GF-D8 (cell line): ENCODE measurements at regions not wholly inside any gene's neighbourhood (a gene's known extent, or its start where the extent isn't known, plus 50 kb on each side); places are given as distances from the start of the nearest gene placed in this dataset.
"Not testable (repeated sequence)": the region's sequence is repeated elsewhere in the genome, so short reads cannot be mapped to it uniquely, and the experiment has no call there.

ENCODE experiments used
- DNase-seq: peaks from one replicate; lab custom pipeline; 2025; lab: John Stamatoyannopoulos, UW

DNA sequence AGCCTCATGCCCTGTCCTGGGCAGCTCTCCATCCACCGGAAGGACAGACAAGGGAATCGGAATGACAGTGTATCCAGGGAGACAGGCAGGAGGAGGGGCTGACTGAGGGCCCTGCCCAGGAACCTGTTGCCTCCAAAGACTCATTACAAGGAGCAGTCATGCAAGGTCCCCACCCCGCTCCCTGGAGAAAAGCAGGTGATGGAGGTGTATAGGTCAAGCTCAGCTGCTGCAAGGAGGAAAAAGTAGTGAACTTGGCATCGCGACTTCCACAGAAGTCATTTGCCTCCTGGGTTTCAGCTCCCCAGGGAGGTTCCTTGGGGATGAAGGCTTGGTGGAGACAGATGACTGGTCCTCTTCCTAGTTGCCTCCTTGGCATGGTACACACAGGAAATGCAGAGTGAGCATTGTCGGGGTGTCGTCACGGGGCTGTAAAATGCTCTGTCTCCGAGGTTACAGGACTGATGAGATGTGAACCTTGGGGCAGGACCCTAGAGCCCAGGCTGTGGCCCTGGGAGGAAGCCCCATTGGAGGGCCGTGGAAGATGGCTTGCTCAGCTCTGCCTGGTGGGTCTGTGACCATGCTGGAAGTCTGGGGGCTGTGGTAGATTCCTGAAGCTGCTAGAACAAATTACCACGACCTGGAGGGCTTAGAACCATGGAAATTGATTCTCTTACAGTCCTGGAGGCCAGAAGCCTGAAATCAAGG lies 219.6 kb upstream of the C1orf174 start:
- DNase-seq, result no peak

DNA sequence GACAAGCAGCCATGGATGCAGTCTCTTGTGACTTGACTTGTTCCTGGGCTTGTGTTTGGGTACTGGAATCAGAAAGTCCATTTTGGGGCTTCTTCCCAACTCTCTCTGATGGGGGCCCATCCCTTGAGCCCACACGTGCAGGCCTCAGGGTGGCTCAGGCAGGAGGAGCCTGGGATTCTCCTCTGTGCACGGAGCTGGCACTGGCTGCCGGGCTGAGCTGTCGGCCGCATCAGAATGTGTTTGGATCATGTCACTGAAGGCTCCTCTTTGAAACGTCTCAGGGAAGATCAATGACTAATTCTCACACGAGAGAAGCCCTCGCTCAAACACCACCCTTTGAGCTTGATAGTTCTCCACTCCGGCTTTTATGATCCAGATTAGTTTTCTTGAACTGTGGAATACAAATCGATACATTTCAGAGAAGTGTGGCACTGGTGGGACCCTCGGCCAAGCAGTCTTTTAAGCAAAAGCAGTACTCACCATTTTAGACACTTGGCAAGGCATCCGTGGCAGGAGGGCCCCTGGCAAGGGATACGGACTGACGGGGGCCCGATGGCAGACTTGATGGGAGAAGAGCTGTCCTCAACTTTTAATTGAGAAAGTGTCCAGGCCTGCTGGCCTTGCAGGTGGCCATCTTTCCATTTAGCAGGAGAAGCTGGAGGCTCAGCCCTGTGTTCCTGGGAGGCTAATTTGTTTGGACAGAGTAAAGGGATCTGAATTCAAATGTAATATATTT lies 220.7 kb upstream of the C1orf174 start:
- DNase-seq, result no peak

DNA sequence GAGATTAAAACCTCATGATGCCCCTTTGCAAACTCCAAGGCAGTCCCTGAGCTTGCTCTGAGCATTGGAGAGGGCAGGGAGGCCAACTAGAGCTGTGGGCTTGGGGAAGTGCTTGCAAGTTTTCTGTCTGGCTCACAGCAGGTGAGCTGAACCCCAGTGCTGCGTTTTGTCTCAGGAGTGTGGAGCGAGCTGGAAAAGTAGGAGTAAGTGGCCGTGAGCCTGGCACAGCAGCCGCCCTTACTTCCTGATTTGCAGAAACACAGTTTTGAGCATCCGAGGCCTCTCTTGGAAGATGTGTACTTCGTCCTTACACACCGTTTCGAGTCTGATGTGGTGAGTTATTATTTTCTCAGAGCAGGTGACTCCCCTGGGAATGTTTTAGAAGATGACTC lies 221.2 kb upstream of the C1orf174 start:
- DNase-seq, result no peak

DNA sequence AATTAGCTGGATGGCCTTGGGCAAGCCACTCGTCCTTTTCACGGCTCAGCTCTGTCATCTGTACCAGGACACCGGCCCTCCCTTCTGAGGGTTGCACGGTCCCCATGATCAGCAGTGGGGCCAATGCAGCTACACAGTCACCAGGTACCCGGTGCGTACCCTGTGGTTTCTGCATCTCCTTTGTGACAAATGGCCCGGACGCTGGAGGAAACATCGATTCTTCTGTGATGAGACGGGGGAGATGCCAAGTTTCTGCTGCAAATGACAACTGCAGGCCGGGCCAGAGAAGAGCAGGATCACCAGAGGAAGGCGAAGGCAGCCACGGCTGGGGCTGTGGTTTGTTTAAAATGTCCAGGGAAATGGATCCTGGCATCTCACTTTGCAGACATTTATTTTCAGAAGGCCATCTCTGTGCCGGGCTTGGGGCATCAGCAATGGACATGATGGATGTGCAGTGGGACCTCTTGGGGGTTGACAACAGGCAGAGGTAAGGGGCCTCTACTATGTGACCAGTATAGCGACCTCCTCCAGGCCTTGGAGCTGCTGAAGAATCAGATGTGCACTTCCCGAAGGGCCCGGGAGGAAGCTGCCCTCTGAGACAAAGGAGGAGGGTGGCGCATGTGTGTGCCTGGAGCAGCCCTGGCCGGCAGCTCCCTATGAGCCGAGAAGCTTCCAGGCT lies 221.9 kb upstream of the C1orf174 start:
- DNase-seq, result no peak

DNA sequence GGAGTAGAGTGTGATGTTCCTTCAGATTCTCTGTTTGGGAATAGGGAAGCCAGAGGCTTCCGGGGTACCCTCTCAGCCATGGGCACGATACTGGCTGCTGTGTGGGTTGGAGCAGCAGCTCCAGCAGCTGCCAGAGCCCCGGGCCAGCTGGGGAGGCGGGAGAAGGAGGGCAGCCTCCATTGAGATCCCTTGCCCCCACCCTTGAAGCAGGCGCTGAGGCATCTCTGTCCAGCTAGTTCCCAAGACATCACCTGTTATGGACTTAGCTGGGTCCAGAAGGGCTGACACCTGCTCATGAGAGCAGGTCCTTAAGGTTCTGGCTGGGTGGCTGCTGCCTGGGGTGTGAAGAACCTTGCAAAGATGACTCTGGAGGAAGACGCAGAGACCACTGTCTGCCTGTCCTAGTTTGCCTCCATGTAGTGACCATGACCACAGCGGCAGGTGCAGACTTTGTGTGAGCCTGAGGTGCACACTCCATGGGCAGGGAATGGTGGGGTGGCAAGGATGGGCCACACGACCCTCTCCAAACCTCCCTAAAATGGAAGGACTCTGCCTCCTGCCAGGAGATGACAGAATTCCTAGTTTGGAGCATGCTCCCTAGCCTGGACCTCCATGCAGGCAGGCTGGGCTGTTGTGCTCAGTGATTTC lies 222.6 kb upstream of the C1orf174 start:
- no peak for DNase-seq

DNA sequence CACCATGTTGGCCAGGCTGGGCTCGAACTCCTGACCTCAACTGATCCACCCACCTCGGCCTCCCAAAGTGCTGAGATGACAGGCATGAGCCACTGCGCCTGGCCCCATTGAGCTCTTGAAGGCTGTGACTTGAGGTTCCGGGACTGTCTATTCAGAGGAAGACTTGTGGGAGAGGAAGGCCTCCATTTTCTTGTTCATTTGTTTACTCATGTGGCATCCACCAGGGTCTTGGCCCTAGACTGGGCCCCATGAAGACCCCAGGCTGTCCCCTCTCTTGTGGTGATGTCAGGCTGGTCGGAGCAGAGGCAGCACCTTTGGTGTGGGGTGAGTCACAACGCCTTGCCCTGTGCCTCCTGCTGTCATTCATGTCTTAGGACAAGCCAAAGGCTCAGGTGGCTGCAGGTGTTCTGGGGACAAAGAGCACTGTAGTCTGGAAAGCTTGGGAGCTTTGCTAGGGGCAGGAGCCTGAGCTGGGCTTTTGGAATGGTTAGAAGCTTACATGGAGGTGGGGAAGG lies 224.6 kb upstream of the C1orf174 start:
- DNase-seq, result no peak

DNA sequence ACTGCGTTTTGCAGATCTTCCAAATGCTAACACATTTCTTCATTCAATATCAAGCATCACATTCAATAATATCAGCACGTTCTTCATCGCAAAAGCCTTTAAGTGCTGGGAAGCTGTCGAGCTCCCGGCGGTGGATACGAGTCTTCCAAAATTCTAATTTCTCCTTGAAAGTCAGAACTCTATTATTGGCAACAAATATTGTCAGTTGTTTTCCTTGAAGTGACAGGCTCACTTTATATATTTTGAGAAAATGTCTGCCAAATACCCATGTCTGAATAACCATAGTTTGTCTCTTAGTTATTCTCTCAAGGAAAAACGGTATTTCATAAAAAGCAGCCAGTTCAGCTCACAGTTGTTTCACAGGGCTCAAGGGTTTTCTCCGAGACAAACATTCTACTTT lies 226.2 kb upstream of the C1orf174 start:
- no peak for DNase-seq

DNA sequence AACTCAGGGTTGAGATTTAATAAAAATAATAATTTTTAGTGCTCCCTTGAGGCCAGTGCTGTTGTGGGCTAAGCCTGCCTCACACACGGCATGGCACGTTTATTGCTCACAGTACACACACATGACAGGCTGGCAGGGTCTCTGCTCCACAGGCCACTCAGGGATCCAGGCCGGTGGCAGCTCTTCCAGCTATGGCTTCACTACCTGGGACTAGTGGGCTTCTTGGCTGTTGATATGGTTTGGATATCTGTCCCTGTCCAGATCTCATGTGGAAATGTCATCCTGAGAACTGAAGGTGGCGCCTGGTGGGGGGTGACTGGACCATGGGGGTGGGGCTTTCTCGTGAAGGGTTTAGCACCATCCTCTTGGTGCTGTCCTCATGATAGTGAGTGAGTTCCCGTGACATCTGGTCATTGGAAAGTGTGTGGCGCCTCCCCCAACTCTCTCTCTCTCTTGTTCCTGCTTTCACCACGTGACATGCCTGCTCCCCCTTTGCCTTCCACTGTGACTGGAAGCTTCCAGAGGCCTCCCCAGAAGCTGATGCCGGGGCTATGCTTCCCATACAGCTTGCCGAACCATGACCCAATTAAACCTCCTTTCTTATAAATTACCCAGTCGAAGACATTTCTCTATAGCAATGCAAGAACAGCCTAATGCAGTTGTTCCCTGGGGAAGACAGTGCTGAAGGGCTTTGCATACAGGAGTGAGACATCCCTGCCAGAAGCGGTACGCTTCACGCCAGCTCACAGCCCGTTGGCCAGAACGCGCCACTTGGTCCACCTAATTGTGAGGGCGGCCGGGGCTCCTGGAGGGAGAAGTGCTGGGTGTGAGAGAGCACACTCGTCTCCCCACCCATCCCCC lies 226.9 kb upstream of the C1orf174 start:
- DNase-seq, result no peak

DNA sequence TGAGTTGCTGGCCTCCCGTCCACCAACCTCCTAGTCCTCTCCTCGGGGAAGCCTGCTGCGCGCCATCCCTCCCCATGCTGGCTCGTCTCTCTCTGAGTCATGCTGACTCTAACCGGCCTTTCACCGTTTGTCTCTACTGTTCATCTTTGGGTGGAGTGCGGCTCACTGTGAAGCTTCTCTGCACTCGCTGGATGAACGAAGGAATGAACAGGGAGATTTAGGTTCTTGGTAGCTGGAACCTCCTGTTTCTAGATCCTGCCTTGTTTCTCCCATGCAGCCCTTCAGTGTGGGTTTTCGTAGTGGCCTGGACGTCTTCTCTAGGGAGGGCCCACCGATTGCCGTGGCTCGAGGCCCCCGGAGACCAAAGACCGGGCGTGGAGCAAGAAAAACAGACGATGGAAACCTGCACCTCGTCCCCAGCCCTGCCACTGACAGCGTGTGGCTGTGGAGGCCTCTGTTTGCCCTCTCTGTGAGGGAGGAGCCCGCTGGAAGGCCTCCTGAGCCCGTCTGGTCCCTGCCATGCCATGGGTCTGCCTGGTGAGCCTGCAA lies 227.6 kb upstream of the C1orf174 start:
- no peak for DNase-seq

DNA sequence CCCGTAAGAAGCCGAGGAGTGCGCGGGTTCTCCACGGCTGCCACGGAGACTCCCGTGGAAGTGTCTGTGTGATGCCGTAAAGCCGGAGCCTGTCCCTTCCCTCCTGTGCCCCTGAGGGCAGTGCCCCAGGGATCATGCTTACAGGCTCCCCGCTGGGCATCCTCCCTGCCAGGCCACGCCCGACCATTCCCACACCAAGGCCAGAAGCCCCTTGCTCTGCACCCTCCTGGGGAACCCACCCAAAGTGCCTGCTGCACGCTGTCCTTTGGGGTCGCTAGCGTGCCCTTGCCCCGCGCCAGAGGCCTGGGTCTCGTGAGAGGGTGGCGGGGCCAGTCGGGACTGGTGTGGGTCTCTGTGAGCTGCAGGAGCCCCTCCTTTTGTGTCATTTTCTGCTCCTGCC lies 228.5 kb upstream of the C1orf174 start:
- no peak for DNase-seq

DNA sequence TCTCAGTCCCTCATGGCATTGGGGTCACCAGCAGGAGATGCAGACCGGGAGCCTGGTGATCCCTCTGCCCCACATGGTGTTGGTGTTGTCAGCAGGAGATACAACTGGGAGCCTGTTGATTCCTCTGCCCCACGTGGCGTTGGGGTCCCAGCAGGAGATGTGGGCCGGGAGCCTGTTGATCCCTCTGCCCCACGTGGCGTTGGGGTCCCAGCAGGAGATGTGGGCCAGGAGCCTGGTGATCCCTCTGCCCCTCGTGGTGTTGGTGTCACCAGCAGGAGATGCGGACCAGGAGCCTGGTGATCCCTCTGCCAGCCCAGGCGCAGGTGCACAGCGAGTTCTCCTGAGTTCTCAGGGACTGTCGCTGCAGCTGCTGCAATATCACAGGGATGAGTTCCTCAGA lies 229.6 kb upstream of the C1orf174 start:
- no peak for DNase-seq

DNA sequence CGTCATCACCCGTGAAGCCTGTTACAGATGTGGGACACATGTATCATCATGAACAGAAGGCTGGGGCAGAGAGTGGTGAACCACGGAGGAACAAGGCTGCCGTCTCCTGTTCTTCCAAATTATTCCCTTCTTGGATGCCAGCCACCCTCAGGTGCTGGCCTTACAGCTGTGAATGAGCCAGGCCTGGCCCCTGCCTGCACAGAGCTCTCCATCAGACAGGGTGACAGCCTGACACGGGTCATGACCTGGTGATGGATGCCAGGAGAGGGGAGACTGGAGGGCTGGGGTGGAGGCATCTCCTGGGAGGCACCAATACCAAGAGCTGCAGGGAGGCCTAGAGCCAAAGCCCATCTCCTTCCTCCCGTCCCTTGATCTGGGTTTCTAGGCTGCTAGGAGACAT lies 230.0 kb upstream of the C1orf174 start:
- DNase-seq, result no peak

DNA sequence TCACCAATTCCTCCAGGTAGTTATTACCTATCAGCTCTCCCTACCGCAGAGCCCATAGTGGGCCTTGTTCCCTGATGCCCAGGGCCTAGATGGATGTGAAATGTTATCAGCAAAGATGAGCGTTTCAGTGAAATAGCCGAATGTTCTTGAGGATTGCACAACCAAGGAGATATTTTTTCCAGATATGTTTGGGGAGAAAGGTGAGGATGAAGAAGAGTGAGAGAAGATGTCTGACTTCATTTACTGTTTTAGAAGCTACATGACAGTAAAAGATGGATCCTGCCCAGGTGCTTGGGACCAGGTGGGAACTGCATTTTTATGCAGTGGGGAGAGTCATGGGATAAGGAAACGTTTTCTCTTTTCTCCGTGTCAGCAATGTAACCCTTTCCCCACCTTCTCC lies 231.7 kb upstream of the C1orf174 start:
- DNase-seq, result no peak

DNA sequence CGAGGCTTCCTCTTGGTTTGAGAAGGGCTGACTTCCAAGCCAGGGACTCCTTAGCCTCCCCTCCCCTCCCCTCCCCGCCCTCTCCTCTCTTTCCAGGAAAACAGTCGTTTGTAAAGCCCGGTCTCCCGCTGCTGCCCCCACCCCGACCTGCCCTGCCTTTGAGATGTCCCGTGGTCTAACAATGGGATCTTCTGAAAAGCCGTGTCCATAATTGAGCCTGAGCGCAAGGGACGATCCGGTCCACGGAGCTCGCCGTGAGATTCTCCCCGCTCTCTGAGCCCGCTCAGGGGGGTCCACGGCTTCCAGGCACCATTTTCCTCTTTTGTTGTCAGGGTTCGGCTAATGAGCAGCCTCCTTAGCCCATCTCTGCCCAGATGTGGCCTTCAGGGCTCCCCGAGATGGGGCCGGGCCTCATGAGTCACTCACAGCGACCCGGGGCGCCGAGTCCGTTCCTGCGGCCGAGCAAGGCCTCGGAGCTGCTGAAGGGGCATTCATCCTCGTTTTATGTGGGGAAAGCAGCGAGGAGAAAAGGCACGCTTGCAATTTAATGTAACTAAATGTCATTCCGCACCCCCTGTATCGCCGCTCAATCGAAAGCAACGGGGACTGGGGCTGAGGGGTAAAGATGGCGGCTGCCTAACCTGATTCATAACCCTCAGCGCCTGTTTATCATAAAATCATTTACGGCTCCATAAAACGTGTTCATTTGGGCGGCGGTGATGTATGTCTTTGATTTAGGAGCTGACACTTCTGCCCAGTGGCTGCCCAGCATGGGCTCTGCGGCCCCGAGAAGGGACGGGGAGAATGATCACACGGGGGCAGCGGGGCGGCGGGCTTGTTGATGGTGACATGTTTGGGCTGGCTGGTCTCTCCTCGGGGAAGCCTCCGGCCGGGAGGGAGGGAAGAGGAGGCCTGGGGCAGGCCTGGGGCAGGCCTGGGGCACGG lies 232.6 kb upstream of the C1orf174 start:
- DNase-seq, result no peak

DNA sequence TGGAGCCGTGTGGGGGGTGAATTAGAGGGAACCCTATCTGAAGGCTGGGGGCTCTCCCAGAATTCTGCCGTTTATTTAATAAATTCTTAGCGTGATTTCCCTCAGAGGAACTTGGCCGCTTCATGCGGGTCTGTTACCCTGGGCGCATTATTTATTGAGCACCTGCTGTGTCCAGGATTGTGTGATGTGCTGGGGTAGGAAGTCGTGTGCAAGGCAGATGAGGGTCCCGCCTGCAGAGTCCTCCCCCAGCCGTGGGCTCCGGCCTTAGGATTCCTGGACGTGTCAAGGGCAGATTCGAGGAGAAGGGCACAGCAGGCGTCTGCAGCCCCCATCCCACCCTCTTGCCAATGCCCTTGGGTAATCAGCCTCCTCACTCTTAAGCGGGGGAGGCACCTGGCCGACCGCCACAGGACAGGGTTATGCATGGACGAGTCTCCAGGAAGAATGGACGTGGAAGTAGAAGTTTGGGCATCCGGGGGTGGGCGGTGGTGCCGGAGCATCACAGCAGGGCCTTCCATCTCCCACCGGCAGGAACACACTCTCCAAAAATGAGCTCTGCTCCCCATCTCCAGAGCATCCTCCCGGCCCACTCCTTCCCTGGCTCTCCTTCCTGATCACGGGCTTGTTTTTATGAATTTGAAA lies 233.3 kb upstream of the C1orf174 start:
- no peak for DNase-seq

DNA sequence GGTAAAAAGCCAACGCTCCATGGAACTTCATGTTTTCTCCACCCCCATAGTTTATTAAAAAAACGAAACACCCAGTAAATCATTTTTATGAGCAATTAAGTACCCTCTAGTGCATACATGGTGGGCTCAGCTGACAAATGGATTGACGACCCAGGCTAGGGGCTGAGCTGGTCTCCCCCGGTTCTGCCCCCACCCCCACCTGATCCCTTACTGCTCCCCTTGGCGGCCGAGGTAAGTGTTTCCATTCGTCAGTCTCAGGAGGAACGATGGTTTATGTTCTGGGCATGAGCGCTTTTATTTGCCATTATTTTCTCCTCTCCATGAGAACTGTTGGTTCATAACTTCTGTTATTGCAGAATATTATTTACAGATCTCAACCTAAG lies 233.9 kb upstream of the C1orf174 start:
- no peak for DNase-seq

DNA sequence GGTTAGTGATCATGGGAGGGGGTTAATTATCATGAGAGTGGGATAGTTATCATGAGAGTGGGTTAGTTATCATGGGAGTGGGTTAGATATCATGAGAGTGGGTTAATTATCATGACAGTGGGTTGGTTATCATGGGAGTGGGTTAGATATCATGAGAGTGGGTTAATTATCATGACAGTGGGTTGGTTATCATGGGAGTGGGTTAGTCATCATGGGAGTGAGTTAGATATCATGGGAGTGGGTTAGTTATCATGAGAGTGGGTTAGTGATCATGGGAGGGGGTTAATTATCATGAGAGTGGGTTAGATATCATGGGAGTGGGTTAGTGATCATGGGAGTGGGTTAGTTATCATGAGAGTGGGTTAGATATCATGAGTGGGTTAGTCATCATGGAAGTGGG lies 235.8 kb upstream of the C1orf174 start:
- DNase-seq, result not testable (repeated sequence)

DNA sequence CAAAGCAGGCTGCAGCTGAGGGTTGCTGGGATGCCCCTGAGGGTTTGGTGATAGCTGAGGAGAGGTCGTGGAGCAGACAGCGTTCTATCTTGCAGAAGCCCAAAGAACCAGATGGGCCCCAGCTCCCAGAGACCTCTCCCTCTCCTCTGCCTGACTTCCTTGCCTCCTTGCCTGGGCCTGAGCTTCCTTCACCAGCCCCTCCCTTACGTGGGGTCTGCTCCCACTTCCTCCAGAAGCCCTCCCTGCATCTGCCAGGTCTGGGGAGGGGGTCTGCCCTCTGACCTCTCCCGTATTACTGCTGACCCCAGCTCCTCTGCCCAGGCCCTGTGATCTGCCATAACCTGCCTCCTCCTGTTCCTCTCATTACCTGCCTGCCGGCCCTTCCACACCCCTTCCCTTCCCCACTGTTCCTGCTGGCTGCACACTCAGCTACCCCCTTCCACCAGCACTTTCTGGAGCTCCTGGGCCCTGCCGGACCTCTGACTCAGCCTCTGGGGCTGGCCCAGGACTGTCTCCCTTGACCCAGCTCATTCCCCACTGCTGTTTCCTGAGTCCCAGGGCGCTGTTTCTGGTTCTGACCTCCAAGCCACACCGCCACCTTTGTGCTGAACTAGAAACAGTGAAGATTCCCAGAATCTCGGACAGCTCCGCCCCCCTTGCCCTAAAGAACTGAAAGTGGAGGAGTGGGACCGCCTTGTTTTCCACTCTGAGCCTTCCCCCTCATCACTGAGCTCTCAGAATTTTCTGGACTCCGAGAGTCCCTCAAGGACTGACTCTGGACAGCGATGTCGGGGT lies 237.7 kb upstream of the C1orf174 start:
- no peak for DNase-seq

DNA sequence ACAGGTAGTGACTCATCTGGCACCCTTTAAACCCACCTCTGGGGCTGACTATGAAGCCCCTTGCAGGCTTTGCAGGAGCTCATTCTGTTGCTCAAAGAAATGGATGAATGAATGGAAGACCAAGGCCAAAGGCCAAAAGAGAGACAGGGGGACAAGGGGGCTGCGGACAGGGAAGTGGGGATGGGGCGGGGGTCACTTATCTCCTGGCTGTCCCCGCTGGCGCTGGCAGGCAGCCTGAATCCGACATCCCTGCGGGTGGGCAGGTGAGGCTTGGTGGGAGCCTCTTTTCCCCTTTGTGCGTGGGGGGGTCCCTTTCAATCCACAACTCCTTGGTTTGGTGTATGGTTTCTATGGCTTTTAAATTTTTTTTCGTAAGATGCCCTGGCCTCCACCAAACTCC lies 239.6 kb upstream of the C1orf174 start:
- no peak for DNase-seq
